RWPE2 (cell line): ENCODE measurements at regions not wholly inside any gene's neighbourhood (a gene's known extent, or its start where the extent isn't known, plus 50 kb on each side); places are given as distances from the start of the nearest gene placed in this dataset.

Experiments
- ATAC-seq: fragments of 200-7000 bp; cut with Tn5 transposase; 3 replicates; pipeline ENCODE4 v1.9.1; 2021; ENCODE audit warnings: low read depth
- DNase-seq: peaks from one replicate; pipeline ENCODE4 v3.0.0-alpha.2; 2020; ENCODE audit warnings: low spot score
- H3K27ac ChIP-seq: fragments of 450-650 bp; 2 replicates; pipeline ENCODE4 v1.5.1; 2017; ENCODE audit warnings: mild to moderate bottlenecking; ENCODE audit not compliant: poor library complexity, severe bottlenecking
- H3K27me3 ChIP-seq: fragments of 250-450 bp; sonication (Bioruptor Pico); 2 replicates; pipeline ENCODE4 v1.5.1; 2021; ENCODE audit warnings: mild to moderate bottlenecking, moderate library complexity; ENCODE audit not compliant: insufficient read depth, poor library complexity, severe bottlenecking
- H3K36me3 ChIP-seq: fragments of 250-450 bp; sonication (Bioruptor Pico); 2 replicates; pipeline ENCODE4 v1.5.1; 2020; ENCODE audit warnings: low read depth, mild to moderate bottlenecking, moderate library complexity
- H3K4me1 ChIP-seq: fragments of 250-450 bp; sonication (Bioruptor Pico); 2 replicates; pipeline ENCODE4 v1.5.1; 2021; ENCODE audit warnings: mild to moderate bottlenecking, moderate library complexity; ENCODE audit not compliant: insufficient read depth, poor library complexity, severe bottlenecking
- H3K4me3 ChIP-seq: fragments of 250-450 bp; sonication (Bioruptor Pico); 2 replicates; pipeline ENCODE4 v1.5.1; 2021; ENCODE audit warnings: mild to moderate bottlenecking, moderate library complexity; ENCODE audit not compliant: severe bottlenecking
- H3K9me3 ChIP-seq: fragments of 250-450 bp; sonication (Bioruptor Pico); 2 replicates; pipeline ENCODE4 v1.5.1; 2021; ENCODE audit warnings: mild to moderate bottlenecking, moderate library complexity; ENCODE audit not compliant: severe bottlenecking
- TF ChIP-seq, protein P1 (sequence below): fragments of 450-650 bp; IDR thresholded peaks from one replicate; pipeline ENCODE4 v1.5.1; 2017; ENCODE audit warnings: mild to moderate bottlenecking, moderate library complexity; ENCODE audit not compliant: poor library complexity, severe bottlenecking

DNA sequence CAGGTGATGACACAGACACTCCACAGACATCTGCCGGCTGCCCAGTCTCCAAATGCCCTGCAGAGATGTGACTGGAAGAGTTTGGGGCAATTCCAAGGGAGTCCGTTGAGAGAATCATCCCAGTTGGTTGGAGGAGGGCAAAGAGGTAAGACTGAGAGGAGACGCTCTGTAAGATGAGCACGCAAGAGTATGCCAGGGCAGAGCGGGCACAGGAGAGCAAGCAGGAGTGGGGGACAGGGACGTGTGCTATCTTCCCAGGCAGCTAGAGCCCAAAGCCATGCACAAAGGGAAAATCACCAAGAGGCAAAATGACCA, 156.3 kb upstream of the TSHZ3 start:
- Histone ChIP-seq H3K9me3 (no peaks in the 10 kb centered on the region), H3K4me3 (no peak overlapping the region), H3K27me3 (no peaks in the 10 kb centered on the region), H3K27ac (no peak overlapping the region), H3K4me1 (no peaks in the 10 kb centered on the region), H3K36me3 (no peaks in the 10 kb centered on the region)
- DNase-seq (peak; percentile 11), ATAC-seq (no peak)
- TF ChIP-seq, protein P1, sequence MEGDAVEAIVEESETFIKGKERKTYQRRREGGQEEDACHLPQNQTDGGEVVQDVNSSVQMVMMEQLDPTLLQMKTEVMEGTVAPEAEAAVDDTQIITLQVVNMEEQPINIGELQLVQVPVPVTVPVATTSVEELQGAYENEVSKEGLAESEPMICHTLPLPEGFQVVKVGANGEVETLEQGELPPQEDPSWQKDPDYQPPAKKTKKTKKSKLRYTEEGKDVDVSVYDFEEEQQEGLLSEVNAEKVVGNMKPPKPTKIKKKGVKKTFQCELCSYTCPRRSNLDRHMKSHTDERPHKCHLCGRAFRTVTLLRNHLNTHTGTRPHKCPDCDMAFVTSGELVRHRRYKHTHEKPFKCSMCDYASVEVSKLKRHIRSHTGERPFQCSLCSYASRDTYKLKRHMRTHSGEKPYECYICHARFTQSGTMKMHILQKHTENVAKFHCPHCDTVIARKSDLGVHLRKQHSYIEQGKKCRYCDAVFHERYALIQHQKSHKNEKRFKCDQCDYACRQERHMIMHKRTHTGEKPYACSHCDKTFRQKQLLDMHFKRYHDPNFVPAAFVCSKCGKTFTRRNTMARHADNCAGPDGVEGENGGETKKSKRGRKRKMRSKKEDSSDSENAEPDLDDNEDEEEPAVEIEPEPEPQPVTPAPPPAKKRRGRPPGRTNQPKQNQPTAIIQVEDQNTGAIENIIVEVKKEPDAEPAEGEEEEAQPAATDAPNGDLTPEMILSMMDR = no peak

DNA sequence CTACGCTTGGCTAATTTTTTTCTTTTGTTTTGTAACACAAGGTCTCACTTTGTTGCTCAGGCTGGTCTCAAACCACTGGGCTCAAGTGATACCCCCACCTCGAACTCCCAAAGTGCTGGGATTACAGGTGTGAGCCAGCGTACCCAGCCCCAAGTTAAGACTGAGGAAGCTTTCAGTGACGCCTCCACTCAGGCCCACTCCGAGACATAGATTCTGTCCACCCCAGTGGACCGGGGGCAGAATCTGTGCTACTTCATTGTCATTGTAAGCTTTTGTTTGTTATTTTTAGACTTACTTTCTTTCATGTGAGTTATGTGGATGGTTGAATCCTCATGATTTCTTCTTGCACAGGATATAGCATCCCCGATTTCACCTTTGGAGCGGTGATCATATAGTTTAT, 156.9 kb upstream of the TSHZ3 start:
- no peaks in the 10 kb centered on the region for H3K9me3 ChIP-seq
- ATAC-seq = no peak

DNA sequence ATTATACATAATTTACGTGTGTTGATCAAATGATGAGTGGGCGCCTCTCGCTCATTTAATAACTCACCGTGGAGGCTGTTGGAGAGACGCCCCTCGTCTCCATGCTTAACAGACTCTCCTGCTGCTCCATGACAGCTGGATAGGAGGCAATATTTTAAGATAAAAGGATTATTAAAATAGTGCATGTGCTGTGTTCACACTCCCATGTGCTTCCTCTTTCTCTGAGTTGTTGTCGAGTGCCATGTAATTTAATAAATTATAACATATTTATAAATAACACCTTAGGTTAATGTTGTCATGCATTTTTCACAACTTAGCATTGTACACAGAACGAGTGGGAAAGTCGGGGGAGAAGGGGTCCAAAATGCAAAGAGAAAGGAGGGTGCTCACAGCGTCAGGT, 161.4 kb upstream of the TSHZ3 start:
- H3K4me1 ChIP-seq = no peaks in the 10 kb centered on the region
- H3K27me3 ChIP-seq = no peaks in the 10 kb centered on the region
- no peak overlapping the region for H3K27ac ChIP-seq
- DNase-seq (no peak), ATAC-seq (no peak)
- H3K36me3 ChIP-seq = no peaks in the 10 kb centered on the region
- H3K4me3 ChIP-seq = no peak overlapping the region
- H3K9me3 ChIP-seq = no peaks in the 10 kb centered on the region
- TF ChIP-seq, protein P1 = no peak

More for the DNA sequence above, 156.9 kb upstream of the TSHZ3 start:
- peak; percentile 6 for DNase-seq
- Histone ChIP-seq H3K36me3 (no peaks in the 10 kb centered on the region), H3K27ac (no peak overlapping the region), H3K27me3 (no peaks in the 10 kb centered on the region), H3K4me3 (no peak overlapping the region), H3K4me1 (no peaks in the 10 kb centered on the region)
- TF ChIP-seq, protein P1 = no peak

DNA sequence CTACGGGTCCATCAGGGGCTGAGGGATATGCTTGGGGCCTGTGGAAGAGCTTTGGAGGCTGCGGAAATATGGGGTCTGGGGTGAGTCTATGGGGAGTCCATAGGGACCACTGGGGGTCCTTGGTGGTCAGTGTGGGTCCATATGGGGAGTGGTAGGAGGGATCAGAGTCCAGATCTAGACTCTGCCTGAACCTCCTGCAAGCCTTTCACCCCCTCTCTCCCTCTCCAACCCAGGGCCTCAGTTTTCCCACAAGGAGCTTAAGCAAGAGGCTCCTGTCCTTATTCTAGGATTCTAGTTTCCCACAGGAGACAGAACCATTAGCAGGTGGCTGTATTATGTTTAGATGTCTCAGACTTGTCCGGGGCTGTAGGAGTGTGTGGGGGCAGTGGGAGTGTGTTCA, 161.9 kb upstream of the TSHZ3 start:
- Histone ChIP-seq H3K36me3 (no peaks in the 10 kb centered on the region), H3K27me3 (no peaks in the 10 kb centered on the region), H3K9me3 (no peaks in the 10 kb centered on the region), H3K4me1 (no peaks in the 10 kb centered on the region), H3K27ac (no peak overlapping the region), H3K4me3 (no peak overlapping the region)
- DNase-seq (peak; percentile 5), ATAC-seq (no peak)
- TF ChIP-seq, protein P1 = no peak

DNA sequence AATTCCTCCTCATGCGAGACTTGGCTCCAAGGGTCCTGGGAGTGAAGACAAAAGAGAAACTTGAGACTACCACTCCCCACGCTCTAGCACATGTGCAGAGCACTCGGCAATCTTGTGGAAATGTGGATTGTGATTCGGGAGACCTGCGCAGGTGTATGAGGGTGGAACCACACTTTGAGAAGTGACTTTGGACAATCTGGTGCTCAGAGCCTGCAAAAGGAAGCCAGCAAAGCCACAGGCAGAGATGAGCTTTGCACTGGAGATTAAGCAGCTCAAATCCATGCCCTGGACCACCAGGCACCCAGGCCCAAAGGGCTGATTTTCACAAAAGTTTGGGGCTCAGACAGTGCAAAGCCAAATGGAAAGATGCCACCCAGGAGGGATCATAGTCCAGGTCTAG, 162.5 kb upstream of the TSHZ3 start:
- no peak overlapping the region for H3K4me3 ChIP-seq
- no peak for ATAC-seq
- TF ChIP-seq, protein P1 = no peak
- no peaks in the 10 kb centered on the region for H3K4me1 ChIP-seq
- DNase-seq = peak; percentile 5
- no peaks in the 10 kb centered on the region for H3K36me3 ChIP-seq
- H3K27ac ChIP-seq = no peak overlapping the region
- H3K27me3 ChIP-seq = no peaks in the 10 kb centered on the region
- H3K9me3 ChIP-seq = no peaks in the 10 kb centered on the region
